ENCODE measurements at regions not wholly inside any gene's neighbourhood (a gene's known extent, or its start where the extent isn't known, plus 50 kb on each side); places are given as distances from the start of the nearest gene placed in this dataset.

GRCh38 chr4:41477181-41477905, 60.6 kb upstream of the LIMCH1 start:
- TF ChIP-seq, protein P1, sequence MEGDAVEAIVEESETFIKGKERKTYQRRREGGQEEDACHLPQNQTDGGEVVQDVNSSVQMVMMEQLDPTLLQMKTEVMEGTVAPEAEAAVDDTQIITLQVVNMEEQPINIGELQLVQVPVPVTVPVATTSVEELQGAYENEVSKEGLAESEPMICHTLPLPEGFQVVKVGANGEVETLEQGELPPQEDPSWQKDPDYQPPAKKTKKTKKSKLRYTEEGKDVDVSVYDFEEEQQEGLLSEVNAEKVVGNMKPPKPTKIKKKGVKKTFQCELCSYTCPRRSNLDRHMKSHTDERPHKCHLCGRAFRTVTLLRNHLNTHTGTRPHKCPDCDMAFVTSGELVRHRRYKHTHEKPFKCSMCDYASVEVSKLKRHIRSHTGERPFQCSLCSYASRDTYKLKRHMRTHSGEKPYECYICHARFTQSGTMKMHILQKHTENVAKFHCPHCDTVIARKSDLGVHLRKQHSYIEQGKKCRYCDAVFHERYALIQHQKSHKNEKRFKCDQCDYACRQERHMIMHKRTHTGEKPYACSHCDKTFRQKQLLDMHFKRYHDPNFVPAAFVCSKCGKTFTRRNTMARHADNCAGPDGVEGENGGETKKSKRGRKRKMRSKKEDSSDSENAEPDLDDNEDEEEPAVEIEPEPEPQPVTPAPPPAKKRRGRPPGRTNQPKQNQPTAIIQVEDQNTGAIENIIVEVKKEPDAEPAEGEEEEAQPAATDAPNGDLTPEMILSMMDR (IDR thresholded peaks at IDR 0.05; ENCODE audit: poor library complexity), result no peak
- TF ChIP-seq EZH2phosphoT487 (IDR thresholded peaks at IDR 0.05; ENCODE audit: low read depth, severe bottlenecking, unreplicated experiment), result no peak
